Loucy (cell line): ENCODE measurements at regions not wholly inside any gene's neighbourhood (a gene's known extent, or its start where the extent isn't known, plus 50 kb on each side); places are given as distances from the start of the nearest gene placed in this dataset.

Experiments
- CTCF ChIP-seq: fragments of 200-600 bp; sonication (generic); conservative IDR thresholded peaks from 2 replicates; pipeline ENCODE4 v1.5.1; 2014; ENCODE audit warnings: mild to moderate bottlenecking, antibody characterized with exemption, low read length
- EZH2phosphoT487 ChIP-seq: fragments of 200-600 bp; IDR thresholded peaks from 2 replicates; pipeline ENCODE4 v1.6.1; 2018; ENCODE audit warnings: antibody characterized with exemption, mild to moderate bottlenecking, moderate library complexity, borderline replicate concordance

- TF ChIP-seq CTCF (no peak), EZH2phosphoT487 (no peak)
Observed at GRCh38 chr11:111044751-111045406, 200.6 kb upstream of the POU2AF2 start.
